GM12872 (cell line): ENCODE measurements at regions not wholly inside any gene's neighbourhood (a gene's known extent, or its start where the extent isn't known, plus 50 kb on each side); places are given as distances from the start of the nearest gene placed in this dataset.

Experiments
- TF ChIP-seq, protein P1 (sequence below): IDR thresholded peaks from 3 replicates; pipeline ENCODE4 v1.5.1; 2011; ENCODE audit warnings: low read depth, mild to moderate bottlenecking, low read length, moderate library complexity; ENCODE audit not compliant: insufficient read depth

DNA sequence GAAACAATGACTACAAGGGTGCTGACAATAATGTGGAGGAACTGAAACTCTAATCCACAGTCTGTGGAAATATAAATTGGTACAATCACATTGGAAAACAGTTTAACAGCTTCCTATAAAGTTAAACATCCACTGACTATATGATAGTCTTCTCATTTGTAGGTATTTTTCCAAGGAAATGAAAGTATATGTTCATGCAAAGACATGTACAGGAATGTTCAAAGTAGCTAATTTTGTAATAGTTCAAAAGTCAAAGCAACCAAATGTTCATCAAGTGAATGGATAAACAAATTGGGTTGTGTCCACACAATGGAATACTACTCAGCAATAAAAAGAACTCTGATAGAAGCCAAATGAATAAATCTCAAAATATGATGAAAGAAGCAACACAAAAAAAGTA, 626.0 kb upstream of the IGFBP3 start:
- TF ChIP-seq, protein P1, sequence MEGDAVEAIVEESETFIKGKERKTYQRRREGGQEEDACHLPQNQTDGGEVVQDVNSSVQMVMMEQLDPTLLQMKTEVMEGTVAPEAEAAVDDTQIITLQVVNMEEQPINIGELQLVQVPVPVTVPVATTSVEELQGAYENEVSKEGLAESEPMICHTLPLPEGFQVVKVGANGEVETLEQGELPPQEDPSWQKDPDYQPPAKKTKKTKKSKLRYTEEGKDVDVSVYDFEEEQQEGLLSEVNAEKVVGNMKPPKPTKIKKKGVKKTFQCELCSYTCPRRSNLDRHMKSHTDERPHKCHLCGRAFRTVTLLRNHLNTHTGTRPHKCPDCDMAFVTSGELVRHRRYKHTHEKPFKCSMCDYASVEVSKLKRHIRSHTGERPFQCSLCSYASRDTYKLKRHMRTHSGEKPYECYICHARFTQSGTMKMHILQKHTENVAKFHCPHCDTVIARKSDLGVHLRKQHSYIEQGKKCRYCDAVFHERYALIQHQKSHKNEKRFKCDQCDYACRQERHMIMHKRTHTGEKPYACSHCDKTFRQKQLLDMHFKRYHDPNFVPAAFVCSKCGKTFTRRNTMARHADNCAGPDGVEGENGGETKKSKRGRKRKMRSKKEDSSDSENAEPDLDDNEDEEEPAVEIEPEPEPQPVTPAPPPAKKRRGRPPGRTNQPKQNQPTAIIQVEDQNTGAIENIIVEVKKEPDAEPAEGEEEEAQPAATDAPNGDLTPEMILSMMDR = no peak

DNA sequence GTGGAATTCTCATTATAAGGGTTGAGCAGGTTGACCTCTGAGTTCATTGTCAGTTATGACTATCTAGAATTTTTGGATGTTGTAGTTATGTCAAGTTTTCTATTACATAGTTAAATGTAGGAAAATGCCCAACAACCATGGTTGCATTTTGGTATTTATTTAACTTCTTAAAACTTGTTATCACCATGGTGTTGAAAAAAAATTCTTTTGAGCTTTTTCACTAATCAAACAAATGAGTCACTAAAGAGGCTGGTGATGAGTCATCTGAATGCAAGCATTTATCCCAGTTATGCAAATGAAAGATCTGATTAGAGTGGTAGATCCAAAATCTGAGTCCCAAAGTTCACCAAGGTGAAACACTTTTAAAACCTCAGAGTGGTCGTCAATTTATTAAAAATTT, 624.7 kb upstream of the IGFBP3 start:
- TF ChIP-seq, protein P1 = no peak

DNA sequence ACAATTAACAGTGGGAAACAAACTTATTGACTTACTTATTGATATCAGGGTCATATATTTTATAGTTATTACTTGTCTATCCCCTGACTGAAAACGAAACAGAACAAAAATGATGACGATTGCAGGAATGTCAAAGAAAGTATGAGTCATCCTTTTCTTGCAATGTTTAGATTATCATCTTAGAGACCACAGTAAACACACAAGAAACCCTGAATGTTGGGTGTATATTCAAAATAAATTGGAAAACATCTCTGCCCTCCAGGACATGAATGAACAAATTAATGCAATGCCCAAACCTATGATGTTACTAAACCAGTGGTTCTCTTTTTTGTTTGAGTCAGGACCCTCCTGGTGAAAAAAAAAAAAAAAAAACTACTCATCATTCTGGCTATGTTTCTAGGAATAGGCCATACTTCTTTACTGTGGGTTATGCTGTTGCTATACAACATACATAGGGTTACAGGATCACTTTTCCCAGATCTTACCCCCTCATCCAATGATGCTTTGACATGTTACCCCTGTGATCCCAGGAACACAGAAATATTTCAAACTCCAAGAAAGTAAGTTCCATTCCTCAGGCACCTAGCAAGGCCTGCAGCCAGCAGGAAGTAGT, 623.4 kb upstream of the IGFBP3 start:
- TF ChIP-seq, protein P1 = no peak

DNA sequence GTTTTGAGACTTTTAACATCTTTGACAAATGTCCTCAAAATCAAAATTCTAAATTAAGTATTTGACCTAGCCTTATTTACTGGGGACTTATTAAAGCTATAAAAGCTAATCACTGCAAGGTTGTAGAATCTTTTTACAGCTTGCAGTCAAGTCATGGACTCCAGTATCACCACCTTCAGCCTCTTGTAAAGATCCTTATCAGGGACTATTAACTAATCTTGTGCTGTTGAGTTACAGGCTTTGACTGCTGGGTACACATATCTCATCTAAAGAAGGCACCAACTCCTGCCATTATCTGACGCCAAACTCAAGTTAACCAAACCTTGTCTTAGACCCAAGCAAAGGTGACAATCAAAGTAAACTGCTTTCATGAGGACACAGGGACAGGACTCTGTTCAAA, 621.0 kb upstream of the IGFBP3 start:
- TF ChIP-seq, protein P1 = no peak

DNA sequence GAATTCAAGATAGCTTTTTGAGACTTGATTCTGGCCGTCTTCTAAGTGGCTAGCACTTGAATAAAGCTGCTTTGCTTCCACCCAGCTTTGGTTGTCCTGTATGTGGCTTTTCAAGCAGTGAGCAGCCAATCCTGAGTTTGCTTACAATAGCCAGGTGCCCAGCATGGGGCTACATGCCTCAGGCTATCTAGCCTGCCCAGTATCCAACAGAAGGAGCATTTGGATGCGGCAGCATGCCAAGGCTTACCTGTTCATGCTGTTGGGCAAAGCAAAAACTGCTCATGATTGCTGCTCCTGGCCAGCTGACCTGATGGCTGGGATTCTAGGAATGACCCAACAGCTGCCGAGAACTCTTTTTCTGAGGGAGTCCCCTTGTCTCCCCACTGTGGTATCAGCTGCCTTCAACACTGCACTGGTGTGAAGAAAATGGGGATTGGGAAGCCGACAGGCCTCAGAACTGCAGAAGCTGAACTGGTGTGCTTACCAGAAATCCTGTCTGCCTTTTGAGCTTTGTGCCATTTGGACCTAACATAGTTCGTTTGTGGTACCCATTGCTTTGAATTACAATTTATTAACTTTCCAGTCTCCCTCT, 618.9 kb upstream of the IGFBP3 start:
- TF ChIP-seq, protein P1 = no peak

DNA sequence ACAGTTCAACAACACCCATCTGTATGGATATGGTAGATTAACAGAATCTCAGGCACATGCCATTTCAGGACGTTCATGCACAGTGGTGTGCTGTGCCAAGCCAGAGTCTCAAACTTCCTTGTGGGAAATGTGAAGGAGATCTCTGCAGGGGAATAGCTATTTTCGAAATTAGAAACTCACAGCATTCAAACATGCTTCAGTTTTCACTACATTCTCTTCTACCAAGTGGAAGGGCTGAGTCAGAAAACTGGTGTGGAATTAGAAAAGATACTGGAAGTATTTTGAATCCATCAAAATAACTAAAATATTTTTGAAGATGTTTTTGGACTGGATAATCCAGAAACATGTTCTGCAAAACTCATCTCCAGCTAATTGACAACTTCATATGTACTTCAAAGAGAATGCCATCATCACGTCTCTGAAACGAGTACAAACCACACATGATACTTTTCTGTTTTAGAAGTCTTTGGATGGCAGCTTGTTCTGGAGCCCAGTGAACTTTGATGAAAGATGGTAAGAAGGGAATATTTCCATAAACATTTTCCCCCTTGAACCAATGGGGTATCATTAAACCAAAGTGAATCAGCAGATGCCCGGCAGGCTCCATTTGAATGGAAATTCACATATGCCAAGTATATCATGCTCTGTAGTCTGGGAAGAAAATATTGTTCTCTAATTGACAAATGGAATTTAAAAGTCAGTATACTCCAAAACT, 616.3 kb upstream of the IGFBP3 start:
- TF ChIP-seq, protein P1 = no peak

DNA sequence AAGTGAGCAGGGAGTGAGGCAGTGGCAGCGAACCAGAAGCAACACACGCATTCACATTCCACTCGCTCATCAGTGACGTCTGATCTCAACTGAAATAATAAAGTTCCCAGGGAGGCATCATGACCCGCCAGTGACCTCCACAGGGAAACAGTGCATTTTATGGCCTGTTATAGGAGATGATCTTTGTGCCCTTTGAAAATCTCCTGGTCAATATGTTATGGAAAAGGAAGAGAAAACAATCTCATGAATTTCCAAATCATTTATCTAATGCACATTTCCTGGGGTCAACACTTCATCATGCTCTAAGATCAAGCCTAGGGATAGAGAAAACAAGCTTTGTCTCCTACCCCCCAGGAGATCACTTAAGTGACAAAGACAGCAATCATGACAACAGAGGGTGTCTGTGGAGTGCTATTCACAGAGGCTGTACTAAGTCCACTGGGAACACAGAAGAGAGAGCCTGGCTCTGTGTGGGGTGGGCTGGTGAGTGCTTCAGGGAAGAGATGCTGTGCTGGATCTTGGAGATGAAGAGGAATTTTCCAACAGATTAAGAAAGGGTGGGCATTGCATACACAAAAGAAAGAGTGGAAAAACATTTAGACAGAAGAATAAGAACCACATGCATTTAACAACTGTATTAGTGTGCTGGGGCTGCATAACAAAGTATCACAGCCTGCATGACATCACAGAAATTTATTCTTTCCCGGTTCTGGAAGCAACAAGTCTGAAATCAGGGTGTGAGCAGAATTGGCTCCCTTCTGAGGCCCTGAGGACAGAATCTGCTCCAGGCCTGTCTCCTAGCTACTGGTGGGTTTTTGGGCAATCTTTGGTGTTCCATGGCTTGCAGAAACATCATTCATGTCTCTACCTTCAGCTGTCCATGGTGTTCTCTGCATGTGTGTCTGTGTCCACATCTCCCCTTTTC, 613.9 kb upstream of the IGFBP3 start:
- TF ChIP-seq, protein P1 = no peak
